ENCODE measurements at regions not wholly inside any gene's neighbourhood (a gene's known extent, or its start where the extent isn't known, plus 50 kb on each side); places are given as distances from the start of the nearest gene placed in this dataset.

- no peak for TF ChIP-seq EZH2phosphoT487 (IDR thresholded peaks at IDR 0.05; ENCODE audit: borderline replicate concordance, low read length)
- TF ChIP-seq CTCF (conservative IDR thresholded peaks at IDR 0.05; ENCODE audit: low read depth, low read length): no peak
Measured at GRCh38 chr2:129142465-129142864, 823.8 kb upstream of the HS6ST1 start.
